Fibroblast of mammary gland (primary cell): ENCODE measurements at regions not wholly inside any gene's neighbourhood (a gene's known extent, or its start where the extent isn't known, plus 50 kb on each side); places are given as distances from the start of the nearest gene placed in this dataset.

ENCODE experiments used
- DNase-seq: peaks from one replicate; pipeline ENCODE4 v3.0.0-alpha.2; 2010; ENCODE audit warnings: low read depth
- H3K4me3 ChIP-seq: 2 replicates; pipeline ENCODE4 v1.5.1; 2011; ENCODE audit warnings: low read depth, mild to moderate bottlenecking, low read length, moderate library complexity; ENCODE audit not compliant: control insufficient read depth
- TF ChIP-seq, protein P1 (sequence below): conservative IDR thresholded peaks from 2 replicates; pipeline ENCODE4 v1.5.1; 2011; ENCODE audit warnings: low read depth, low read length, inconsistent platforms; ENCODE audit not compliant: control insufficient read depth, insufficient read depth

GRCh38 chr6:7673063-7673536, 52.8 kb upstream of the BMP6 start:
- TF ChIP-seq, protein P1, sequence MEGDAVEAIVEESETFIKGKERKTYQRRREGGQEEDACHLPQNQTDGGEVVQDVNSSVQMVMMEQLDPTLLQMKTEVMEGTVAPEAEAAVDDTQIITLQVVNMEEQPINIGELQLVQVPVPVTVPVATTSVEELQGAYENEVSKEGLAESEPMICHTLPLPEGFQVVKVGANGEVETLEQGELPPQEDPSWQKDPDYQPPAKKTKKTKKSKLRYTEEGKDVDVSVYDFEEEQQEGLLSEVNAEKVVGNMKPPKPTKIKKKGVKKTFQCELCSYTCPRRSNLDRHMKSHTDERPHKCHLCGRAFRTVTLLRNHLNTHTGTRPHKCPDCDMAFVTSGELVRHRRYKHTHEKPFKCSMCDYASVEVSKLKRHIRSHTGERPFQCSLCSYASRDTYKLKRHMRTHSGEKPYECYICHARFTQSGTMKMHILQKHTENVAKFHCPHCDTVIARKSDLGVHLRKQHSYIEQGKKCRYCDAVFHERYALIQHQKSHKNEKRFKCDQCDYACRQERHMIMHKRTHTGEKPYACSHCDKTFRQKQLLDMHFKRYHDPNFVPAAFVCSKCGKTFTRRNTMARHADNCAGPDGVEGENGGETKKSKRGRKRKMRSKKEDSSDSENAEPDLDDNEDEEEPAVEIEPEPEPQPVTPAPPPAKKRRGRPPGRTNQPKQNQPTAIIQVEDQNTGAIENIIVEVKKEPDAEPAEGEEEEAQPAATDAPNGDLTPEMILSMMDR = peak; percentile 10
- H3K4me3 ChIP-seq = peak overlapping the region; percentile 38

GRCh38 chr6:7674291-7674690, 51.6 kb upstream of the BMP6 start:
- no peak overlapping the region for H3K4me3 ChIP-seq
- DNase-seq = peak; percentile 9
- TF ChIP-seq, protein P1 = no peak

More at GRCh38 chr6:7673063-7673536, 52.8 kb upstream of the BMP6 start:
- DNase-seq = peak; percentile 77

DNA sequence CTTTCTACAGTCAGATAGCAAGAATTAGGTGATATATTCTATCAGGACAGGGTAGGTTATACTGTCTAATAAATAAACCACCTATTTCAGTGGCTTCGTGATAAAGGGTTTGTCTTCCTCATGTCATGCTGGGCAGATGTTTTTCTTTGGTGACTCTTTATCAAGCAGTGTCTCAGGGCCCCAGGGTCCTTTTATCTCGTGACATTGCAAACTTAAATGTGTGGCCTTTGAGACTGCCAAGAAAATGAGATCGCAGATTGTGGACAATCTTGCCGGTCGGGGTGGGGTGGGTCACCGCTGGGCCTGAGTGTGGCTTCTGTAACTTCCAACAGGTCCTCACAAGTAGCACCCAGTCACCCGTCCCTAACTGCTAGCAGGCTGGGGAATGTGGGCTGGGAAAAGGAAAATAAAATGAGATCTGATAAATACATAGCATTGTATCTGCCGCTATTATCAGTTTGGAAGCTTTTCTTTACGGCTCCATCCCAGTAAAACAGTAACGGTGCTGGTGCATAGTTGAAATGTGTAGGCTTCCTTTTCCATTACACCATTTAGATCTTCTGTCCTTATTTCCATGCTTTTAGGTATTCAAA, 50.5 kb upstream of the BMP6 start:
- DNase-seq = no peak
- TF ChIP-seq, protein P1 = no peak
- no peak overlapping the region for H3K4me3 ChIP-seq
